GM18499 (cell line): ENCODE measurements at regions not wholly inside any gene's neighbourhood (a gene's known extent, or its start where the extent isn't known, plus 50 kb on each side); places are given as distances from the start of the nearest gene placed in this dataset.

Experiments
- ATAC-seq: cut with Tn5 transposase; IDR thresholded peaks from one replicate; pipeline ENCODE4 v1.9.1; 2021; ENCODE audit warnings: moderate number of reproducible peaks; ENCODE audit not compliant: insufficient read depth, unreplicated experiment

DNA sequence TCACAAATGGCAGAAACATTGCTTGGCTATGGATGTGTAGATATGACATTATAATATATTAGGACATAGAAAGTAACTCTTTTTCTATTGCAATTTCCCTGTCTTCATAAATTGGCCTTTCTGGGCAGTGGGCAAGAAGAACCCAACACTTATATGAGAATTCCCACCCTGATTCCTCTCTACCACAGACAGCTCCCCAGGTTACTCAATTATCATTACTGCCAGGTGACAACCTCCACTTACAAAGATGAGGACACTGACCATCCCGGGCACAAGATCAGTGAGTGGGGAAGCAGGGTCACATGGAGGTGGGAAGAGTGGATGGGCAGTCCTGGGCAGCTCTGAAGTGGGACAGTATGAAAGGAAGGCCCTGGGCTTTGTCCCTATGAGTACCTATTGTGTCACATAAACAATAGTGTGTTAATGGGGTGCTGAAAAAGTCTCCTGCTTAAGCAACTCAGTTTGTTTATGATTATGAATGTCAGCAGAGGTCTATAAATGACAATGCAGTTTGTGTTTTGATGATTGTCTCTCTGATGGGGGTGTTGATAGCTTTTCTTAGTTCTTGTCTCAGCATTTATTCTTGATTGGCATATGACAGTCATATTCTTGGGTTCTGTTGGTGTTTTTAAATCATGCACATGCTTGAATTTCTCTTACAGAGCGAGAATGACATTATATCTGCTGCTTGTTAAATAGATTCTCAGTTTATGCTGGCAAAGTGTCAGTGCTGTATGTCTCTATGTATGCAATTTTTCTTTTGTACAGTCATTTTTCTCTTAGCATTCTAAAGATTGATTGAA lies 99.9 kb downstream of the SLIT2 start:
- no peak for ATAC-seq

- no peak for ATAC-seq
These were observed 100.4 kb downstream of the SLIT2 start for GRCh38 chr4:20352163-20352431.

GRCh38 chr4:20353646-20354045 lies 101.9 kb downstream of the SLIT2 start:
- ATAC-seq = no peak

DNA sequence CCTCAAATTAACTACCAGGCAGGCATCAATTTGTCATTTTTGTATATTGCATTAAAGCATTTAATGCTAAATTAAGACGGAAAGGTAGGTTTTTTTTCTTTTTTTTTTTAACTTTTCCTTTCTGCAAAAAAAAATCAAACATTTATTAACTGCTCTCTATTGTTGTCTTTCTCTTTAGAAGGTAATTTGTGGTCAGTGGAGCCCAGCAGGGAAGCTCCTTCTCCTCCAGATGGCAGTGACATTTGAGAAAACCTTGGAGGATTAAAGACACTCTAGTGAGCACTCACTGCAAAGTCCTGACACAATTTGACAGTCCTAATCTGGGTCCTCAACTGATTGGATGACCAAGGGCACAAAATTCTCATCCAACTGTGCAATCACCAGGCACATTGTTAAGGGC lies 102.4 kb downstream of the SLIT2 start:
- ATAC-seq = no peak

GRCh38 chr4:20356565-20356964 lies 104.9 kb downstream of the SLIT2 start:
- no peak for ATAC-seq

DNA sequence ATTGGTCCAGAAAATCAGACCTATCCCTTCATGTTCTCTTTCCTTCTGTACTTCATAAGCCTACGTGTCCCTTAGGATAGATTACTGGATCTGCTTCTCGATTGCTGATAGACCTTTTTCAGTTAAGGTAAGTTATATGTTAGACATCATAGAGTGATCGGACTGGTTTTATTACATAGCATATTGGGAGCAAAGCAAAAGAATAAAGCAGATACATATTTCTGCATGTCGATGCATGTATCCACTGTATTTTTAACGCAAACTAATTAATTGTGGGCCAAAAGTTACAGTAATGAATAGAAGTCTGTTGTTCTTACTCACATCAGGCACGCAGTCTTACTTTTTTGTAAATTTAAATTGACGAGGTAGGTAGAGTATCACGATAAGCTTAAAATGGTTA lies 106.4 kb downstream of the SLIT2 start:
- ATAC-seq = no peak

DNA sequence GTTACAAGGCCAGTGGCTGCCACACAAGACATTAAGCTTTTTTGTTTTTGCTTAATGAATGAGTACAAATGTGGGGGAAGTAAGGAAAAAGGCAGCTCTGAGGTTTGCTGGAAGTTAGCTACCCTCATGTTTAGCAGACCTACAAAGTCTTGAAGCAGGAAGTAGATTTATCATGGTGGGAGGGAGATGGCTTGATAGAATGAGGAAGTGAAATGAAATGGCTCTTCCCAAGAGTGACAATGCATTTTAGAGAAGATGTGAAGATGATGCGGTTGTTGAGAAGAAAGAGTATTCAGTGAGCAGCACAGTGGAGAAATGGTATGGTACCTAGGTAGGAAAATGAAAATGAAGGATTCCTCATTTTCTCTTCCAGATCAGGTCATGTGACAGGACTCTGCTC lies 108.0 kb downstream of the SLIT2 start:
- no peak for ATAC-seq

DNA sequence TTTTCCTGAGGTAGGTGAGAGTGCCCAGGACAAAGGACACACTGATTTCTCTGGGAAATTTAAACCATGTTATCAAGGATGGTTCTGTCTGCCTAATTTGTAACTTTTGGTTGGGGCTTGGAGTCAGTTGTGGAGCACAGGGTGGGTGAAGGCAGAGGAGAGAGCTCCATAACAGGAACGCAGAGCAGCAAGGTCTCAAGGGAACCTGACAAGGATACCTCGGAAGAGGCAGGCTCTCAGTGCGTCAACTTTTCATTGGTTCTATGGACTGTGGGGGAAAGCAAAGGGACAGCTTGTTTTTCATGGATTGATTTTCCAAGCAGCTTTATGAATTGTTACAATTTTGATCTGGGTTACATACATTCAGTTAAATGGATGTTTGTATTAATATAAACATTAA lies 110.4 kb downstream of the SLIT2 start:
- no peak for ATAC-seq

DNA sequence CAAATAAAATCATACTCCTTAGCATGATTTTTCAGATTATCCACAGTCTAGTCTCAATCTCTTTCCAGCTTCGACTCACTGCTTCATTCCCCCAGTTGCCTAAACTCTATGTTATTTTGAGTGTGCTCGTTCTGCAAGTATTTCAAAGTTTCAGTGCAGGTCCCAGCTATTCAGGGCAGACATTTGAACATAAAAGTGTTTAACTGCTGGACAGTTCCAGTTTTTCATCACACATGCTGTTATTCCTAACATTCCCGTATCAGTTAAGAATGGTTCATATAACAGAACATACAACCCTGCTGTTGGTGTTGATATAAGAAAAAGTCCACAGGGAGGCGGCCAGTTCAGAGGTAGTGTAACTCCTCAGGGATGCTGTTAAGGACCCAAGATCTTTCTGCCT lies 113.3 kb downstream of the SLIT2 start:
- no peak for ATAC-seq

DNA sequence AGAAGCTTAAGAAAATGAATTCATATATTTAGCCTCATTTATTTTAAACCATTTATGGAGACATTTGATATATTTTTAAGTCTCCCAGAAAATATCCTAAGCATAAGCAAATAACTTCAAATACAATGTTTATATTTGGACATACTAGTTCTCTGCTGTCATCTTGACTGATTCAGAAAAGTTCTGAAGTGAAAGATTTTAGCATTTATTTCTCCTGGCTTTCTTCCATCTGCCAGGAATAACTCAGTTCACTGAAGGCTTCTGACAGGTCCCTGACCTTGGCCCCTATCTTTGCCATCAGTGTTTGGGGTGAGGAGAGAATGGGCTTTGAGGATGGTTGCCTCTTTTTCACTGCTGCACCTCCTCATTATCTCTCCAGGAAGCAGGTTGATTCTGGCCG lies 115.7 kb downstream of the SLIT2 start:
- no peak for ATAC-seq

DNA sequence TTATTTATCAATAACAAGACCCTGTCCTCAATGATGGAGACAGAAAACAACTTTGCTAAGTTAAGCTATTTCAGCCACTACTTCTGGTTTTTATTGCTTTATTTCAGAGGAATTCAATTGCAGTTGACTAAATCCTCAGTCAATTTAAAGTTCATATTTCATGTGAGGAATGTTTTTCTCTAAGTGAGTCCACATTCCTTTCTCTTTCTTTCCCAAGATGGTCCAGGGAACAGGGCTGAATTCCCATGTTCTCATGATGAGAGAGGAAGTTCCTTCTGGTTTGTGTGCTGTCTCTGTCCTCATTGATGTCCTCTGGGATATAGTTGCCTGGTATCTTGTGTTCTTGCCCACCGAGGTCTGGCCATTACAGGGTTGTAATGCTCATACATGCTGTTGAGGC lies 117.2 kb downstream of the SLIT2 start:
- ATAC-seq = no peak

DNA sequence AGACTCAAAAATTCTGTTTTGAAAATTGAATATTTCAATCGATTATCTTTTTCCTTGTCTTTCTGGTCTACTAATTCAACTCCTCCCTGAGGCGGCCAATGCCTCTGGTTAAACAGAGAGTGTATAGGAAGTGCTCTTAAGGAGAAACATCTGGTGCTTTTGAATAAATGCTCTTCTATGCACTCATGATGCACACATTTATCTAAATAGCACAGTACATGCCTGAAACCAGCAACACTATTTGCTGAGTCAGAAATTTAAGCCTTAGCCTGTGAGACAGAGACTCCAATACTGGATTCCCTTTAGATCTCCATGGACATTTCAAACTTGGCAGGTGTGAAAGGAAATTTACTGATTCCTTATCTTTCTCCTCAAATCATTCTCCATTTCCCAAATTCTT lies 118.6 kb downstream of the SLIT2 start:
- no peak for ATAC-seq

GRCh38 chr4:20376070-20376469 lies 124.4 kb downstream of the SLIT2 start:
- peak; percentile 71 for ATAC-seq

- ATAC-seq = no peak
These were observed 126.5 kb downstream of the SLIT2 start for GRCh38 chr4:20378181-20378580.

GRCh38 chr4:20381005-20381404 lies 129.3 kb downstream of the SLIT2 start:
- ATAC-seq = no peak

DNA sequence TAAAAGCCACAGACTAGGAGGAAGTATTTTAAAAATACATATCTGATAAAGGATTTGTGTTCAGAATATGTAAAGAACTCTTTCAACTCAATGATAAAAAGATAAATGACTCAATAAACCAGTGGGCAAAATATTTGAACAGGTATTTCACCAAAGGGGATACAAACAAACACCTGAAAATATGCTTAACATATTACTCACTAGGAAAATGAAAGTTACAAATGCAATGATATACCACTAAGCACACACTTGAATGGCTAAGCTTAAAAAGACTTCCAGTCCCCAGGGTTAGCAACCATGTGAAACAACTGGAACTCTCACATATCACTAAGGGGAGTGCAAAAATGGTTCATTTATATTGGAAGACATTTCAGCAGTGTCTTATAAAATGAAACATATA lies 131.6 kb downstream of the SLIT2 start:
- ATAC-seq = no peak

DNA sequence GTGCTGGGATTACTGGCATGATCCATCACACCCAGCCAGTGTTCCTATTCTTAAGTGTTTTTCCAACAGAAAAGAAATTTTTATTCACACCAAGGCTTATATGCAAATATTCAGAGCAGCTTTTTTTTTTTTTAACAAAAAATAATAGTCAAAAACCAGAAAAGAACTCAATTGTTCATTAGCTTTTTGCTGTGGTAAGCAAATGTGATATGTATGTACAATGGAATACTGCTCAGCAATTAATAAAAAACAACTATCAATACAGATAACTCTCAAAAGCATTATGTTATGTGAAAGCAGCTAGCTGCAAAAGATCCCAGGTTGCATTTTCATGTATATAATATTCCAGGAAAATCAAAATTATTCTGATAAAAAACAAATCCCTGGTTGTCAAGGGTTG lies 132.3 kb downstream of the SLIT2 start:
- no peak for ATAC-seq

GRCh38 chr4:20384456-20384855 lies 132.8 kb downstream of the SLIT2 start:
- no peak for ATAC-seq

DNA sequence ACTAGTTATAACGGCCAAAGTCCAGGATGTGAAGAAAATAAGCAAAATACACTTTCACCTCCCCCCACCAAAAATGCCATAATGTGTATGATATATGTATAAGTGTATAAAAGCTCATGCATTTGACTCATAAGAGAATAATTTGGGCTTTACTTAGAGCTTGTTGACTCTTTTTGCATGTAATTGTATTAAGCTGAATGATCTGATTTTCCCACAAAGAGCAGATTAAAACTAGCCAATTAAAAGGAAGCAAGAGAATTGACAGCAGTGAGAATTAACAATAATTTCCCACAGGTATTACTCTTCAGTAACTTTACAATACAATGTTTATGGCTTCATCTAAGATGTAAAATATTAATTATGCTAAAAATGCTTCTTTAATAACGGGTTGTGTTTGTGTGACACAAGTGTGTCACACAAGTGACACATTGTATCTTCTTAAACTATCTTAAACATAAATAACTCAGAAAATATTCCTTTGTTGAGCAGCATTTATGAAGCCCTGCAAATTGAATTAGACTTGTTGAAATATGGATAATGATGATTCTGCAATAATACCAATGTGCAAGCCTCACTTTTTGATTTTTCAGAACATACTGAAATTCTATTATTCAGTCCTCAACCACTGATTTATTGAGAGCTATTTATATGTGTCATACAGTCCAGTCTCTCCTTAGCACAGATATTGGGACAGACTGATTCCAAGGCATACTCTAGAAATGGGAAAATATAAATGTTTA lies 134.5 kb downstream of the SLIT2 start:
- ATAC-seq = no peak

GRCh38 chr4:20386906-20387305 lies 135.2 kb downstream of the SLIT2 start:
- no peak for ATAC-seq

DNA sequence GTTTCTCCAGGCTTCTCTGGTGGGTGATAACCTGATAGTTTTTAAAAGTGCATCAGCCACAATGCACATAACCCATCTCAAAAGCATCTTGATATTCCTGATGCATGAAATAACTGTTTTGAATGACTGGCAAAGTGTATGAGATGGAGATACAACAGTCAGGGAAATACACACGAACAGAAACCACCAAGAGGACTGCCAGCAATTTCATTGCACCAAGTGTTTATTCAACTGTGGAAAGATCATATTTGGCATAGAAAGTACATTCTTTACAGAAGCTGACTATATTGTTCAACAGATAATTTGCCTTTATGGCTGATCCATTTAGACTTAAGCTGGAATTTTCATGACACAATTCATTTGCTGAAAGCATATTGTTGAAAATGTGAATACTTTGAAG lies 139.5 kb downstream of the SLIT2 start:
- no peak for ATAC-seq

- ATAC-seq = no peak
These were observed 140.2 kb downstream of the SLIT2 start for GRCh38 chr4:20391912-20392311.
